DOHH2 (cell line): ENCODE measurements at regions not wholly inside any gene's neighbourhood (a gene's known extent, or its start where the extent isn't known, plus 50 kb on each side); places are given as distances from the start of the nearest gene placed in this dataset.

ENCODE experiments used
- H3F3A ChIP-seq: fragments of 200-600 bp; sonication (generic), shearing (Covaris generic); 2 replicates; pipeline ENCODE4 v1.6.0; 2016; ENCODE audit warnings: antibody characterized with exemption, mild to moderate bottlenecking; ENCODE audit not compliant: control insufficient read depth, insufficient read depth
- H3K27ac ChIP-seq: fragments of 200-600 bp; sonication (generic); 2 replicates; pipeline ENCODE4 v1.5.1; 2014; ENCODE audit warnings: low read depth, mild to moderate bottlenecking, low read length, moderate library complexity
- H3K27me3 ChIP-seq: fragments of 200-600 bp; sonication (generic); 2 replicates; pipeline ENCODE4 v1.6.1; 2014; ENCODE audit warnings: mild to moderate bottlenecking, low read length, mixed read lengths; ENCODE audit not compliant: control insufficient read depth
- H3K36me3 ChIP-seq: fragments of 200-600 bp; sonication (generic); 2 replicates; pipeline ENCODE4 v1.6.1; 2014; ENCODE audit warnings: mild to moderate bottlenecking, low read length, moderate library complexity, mixed read lengths; ENCODE audit not compliant: control insufficient read depth
- H3K4me1 ChIP-seq: fragments of 200-600 bp; sonication (generic); 2 replicates; pipeline ENCODE4 v1.6.1; 2014; ENCODE audit warnings: mild to moderate bottlenecking, low read length, mixed read lengths; ENCODE audit not compliant: control insufficient read depth
- H3K4me2 ChIP-seq: fragments of 200-600 bp; sonication (generic); 2 replicates; pipeline ENCODE4 v1.6.0; 2014; ENCODE audit warnings: mild to moderate bottlenecking, low read length, moderate library complexity
- H3K4me3 ChIP-seq: fragments of 200-600 bp; sonication (generic); 2 replicates; pipeline ENCODE4 v1.5.1; 2014; ENCODE audit warnings: mild to moderate bottlenecking, low read length, mixed read lengths
- H3K79me2 ChIP-seq: fragments of 200-600 bp; sonication (generic); 2 replicates; pipeline ENCODE4 v1.6.1; 2014; ENCODE audit warnings: mild to moderate bottlenecking, low read length, mixed read lengths; ENCODE audit not compliant: control insufficient read depth
- H3K9me2 ChIP-seq: fragments of 200-600 bp; sonication (generic); replicated peaks from 2 replicates; pipeline ENCODE4 v1.6.1; 2014; ENCODE audit warnings: mild to moderate bottlenecking, low read length, mixed read lengths; ENCODE audit not compliant: control insufficient read depth
- H3K9me3 ChIP-seq: fragments of 200-600 bp; sonication (generic); 2 replicates; pipeline ENCODE4 v1.6.1; 2014; ENCODE audit warnings: antibody characterized with exemption, low read length, mixed read lengths; ENCODE audit not compliant: control insufficient read depth, insufficient read depth
- H4K20me1 ChIP-seq: fragments of 200-600 bp; sonication (generic); 2 replicates; pipeline ENCODE4 v1.6.0; 2014; ENCODE audit warnings: low read depth, mild to moderate bottlenecking, antibody characterized with exemption, low read length, moderate library complexity; ENCODE audit not compliant: control insufficient read depth, insufficient read depth
- CTCF ChIP-seq: fragments of 200-600 bp; sonication (generic); IDR thresholded peaks from one replicate; pipeline ENCODE4 v1.5.1; 2014; ENCODE audit warnings: antibody characterized with exemption, mild to moderate bottlenecking, low read depth, low read length; ENCODE audit not compliant: poor library complexity, severe bottlenecking
- EZH2phosphoT487 ChIP-seq: fragments of 200-600 bp; sonication (generic); IDR thresholded peaks from 2 replicates; pipeline ENCODE4 v1.6.1; 2017; ENCODE audit warnings: borderline replicate concordance, mild to moderate bottlenecking, antibody characterized with exemption, low read length, moderate library complexity, mixed read lengths

GRCh38 chr10:109696981-109697775, 226.1 kb downstream of the XPNPEP1 start:
- no peaks in the 10 kb centered on the region for H3F3A ChIP-seq
- no peak overlapping the region for H3K4me3 ChIP-seq
- H3K36me3 ChIP-seq = no peaks in the 10 kb centered on the region
- no peak overlapping the region for H3K27ac ChIP-seq
- H3K79me2 ChIP-seq = no peaks in the 10 kb centered on the region
- no peaks in the 10 kb centered on the region for H3K4me1 ChIP-seq
- no peak overlapping the region for H3K4me2 ChIP-seq
- no peak for TF ChIP-seq EZH2phosphoT487
- no peak for TF ChIP-seq CTCF
- no peaks in the 10 kb centered on the region; the same call in 1 of the 2 replicates for H3K9me2 ChIP-seq
- H3K9me3 ChIP-seq = no peaks in the 10 kb centered on the region
- H3K27me3 ChIP-seq = no peaks in the 10 kb centered on the region; the same call in 1 of the 2 replicates
- no peaks in the 10 kb centered on the region for H4K20me1 ChIP-seq

GRCh38 chr10:109696462-109696861, 226.8 kb downstream of the XPNPEP1 start:
- no peaks in the 10 kb centered on the region for H3F3A ChIP-seq
- no peaks in the 10 kb centered on the region for H3K9me2 ChIP-seq
- H3K4me3 ChIP-seq = no peak overlapping the region
- H3K27me3 ChIP-seq = no peaks in the 10 kb centered on the region; the same call in 1 of the 2 replicates
- TF ChIP-seq EZH2phosphoT487 = no peak
- no peak for TF ChIP-seq CTCF
- no peaks in the 10 kb centered on the region for H3K36me3 ChIP-seq
- H3K9me3 ChIP-seq = no peaks in the 10 kb centered on the region
- H3K4me1 ChIP-seq = no peaks in the 10 kb centered on the region
- H4K20me1 ChIP-seq = no peaks in the 10 kb centered on the region
- no peak overlapping the region for H3K27ac ChIP-seq
- H3K4me2 ChIP-seq = no peak overlapping the region
- H3K79me2 ChIP-seq = no peaks in the 10 kb centered on the region

GRCh38 chr10:109695988-109696387, 227.3 kb downstream of the XPNPEP1 start:
- H3K27ac ChIP-seq = no peak overlapping the region
- no peaks in the 10 kb centered on the region for H3K9me2 ChIP-seq
- H3K36me3 ChIP-seq = no peaks in the 10 kb centered on the region
- TF ChIP-seq CTCF = no peak
- no peak for TF ChIP-seq EZH2phosphoT487
- no peak overlapping the region for H3K4me3 ChIP-seq
- H3K4me1 ChIP-seq = no peaks in the 10 kb centered on the region
- no peaks in the 10 kb centered on the region for H3F3A ChIP-seq
- no peaks in the 10 kb centered on the region for H4K20me1 ChIP-seq
- no peaks in the 10 kb centered on the region; the same call in 1 of the 2 replicates for H3K27me3 ChIP-seq
- no peaks in the 10 kb centered on the region for H3K79me2 ChIP-seq
- H3K9me3 ChIP-seq = no peaks in the 10 kb centered on the region
- H3K4me2 ChIP-seq = no peak overlapping the region
